IPS-20b (cell line): ENCODE measurements at regions not wholly inside any gene's neighbourhood (a gene's known extent, or its start where the extent isn't known, plus 50 kb on each side); places are given as distances from the start of the nearest gene placed in this dataset.

Source experiments
- H3K27ac ChIP-seq: one replicate; pipeline ENCODE4 v1.5.1; 2013; ENCODE audit warnings: low read length
- H3K27me3 ChIP-seq: 2 replicates; pipeline ENCODE4 v1.6.1; 2013; ENCODE audit warnings: mild to moderate bottlenecking, low read length, inconsistent platforms; ENCODE audit not compliant: insufficient read depth
- H3K36me3 ChIP-seq: 2 replicates; pipeline ENCODE4 v1.6.1; 2013; ENCODE audit warnings: low read depth, mild to moderate bottlenecking, inconsistent platforms, low read length, moderate library complexity; ENCODE audit not compliant: insufficient read depth
- H3K4me1 ChIP-seq: 2 replicates; pipeline ENCODE4 v1.6.1; 2013; ENCODE audit warnings: mild to moderate bottlenecking, control low read depth, inconsistent platforms, low read length, moderate library complexity; ENCODE audit not compliant: insufficient read depth
- H3K4me3 ChIP-seq: 2 replicates; pipeline ENCODE4 v1.5.1; 2013; ENCODE audit warnings: mild to moderate bottlenecking, low read length, inconsistent platforms
- H3K9ac ChIP-seq: 2 replicates; pipeline ENCODE4 v1.6.1; 2013; ENCODE audit warnings: low read depth, mild to moderate bottlenecking, inconsistent platforms, low read length, moderate library complexity
- H3K9me3 ChIP-seq: 2 replicates; pipeline ENCODE4 v1.6.1; 2013; ENCODE audit warnings: mild to moderate bottlenecking, low read depth, low read length, inconsistent platforms; ENCODE audit not compliant: insufficient read depth

- no peaks in the 10 kb centered on the region for H3K36me3 ChIP-seq
- H3K27ac ChIP-seq, result no peak overlapping the region
- H3K9ac ChIP-seq, result no peak overlapping the region
- no peak overlapping the region for H3K4me3 ChIP-seq
- H3K27me3 ChIP-seq, result no peaks in the 10 kb centered on the region
- H3K4me1 ChIP-seq, result no peaks in the 10 kb centered on the region; the same call in 1 of the 2 replicates
- no peaks in the 10 kb centered on the region for H3K9me3 ChIP-seq
Measured at GRCh38 chr2:104733226-104733943, 120.5 kb upstream of the POU3F3 start.

GRCh38 chr2:104734937-104735586, 118.9 kb upstream of the POU3F3 start:
- H3K4me1 ChIP-seq, result no peaks in the 10 kb centered on the region; the same call in 1 of the 2 replicates
- H3K9ac ChIP-seq, result no peak overlapping the region
- H3K36me3 ChIP-seq, result no peaks in the 10 kb centered on the region
- no peaks in the 10 kb centered on the region for H3K9me3 ChIP-seq
- no peaks in the 10 kb centered on the region for H3K27me3 ChIP-seq
- no peak overlapping the region for H3K27ac ChIP-seq
- H3K4me3 ChIP-seq, result no peak overlapping the region

- H3K9me3 ChIP-seq, result no peaks in the 10 kb centered on the region
- no peak overlapping the region for H3K9ac ChIP-seq
- H3K4me1 ChIP-seq, result no peaks in the 10 kb centered on the region; the same call in 1 of the 2 replicates
- no peak overlapping the region for H3K4me3 ChIP-seq
- H3K27ac ChIP-seq, result no peak overlapping the region
- no peaks in the 10 kb centered on the region for H3K36me3 ChIP-seq
- H3K27me3 ChIP-seq, result no peaks in the 10 kb centered on the region
Measured at GRCh38 chr2:104736026-104736425, 117.9 kb upstream of the POU3F3 start.

- no peak overlapping the region for H3K27ac ChIP-seq
- H3K9ac ChIP-seq, result no peak overlapping the region
Measured at GRCh38 chr2:104741860-104742259, 112.1 kb upstream of the POU3F3 start.

GRCh38 chr2:104744537-104744936, 109.4 kb upstream of the POU3F3 start:
- Histone ChIP-seq H3K4me3 (no peak overlapping the region), H3K9ac (no peak overlapping the region), H3K4me1 (peaks cover 9% of the 10 kb centered on the region; the same call in 1 of the 2 replicates), H3K27me3 (no peaks in the 10 kb centered on the region), H3K36me3 (no peaks in the 10 kb centered on the region), H3K9me3 (no peaks in the 10 kb centered on the region), H3K27ac (no peak overlapping the region)

More at GRCh38 chr2:104741860-104742259, 112.1 kb upstream of the POU3F3 start:
- no peaks in the 10 kb centered on the region for H3K27me3 ChIP-seq
- H3K9me3 ChIP-seq, result no peaks in the 10 kb centered on the region
- H3K4me1 ChIP-seq, result no peaks in the 10 kb centered on the region
- no peak overlapping the region for H3K4me3 ChIP-seq
- no peaks in the 10 kb centered on the region for H3K36me3 ChIP-seq

- Histone ChIP-seq H3K4me1 (peaks cover 9% of the 10 kb centered on the region; the same call in 1 of the 2 replicates), H3K27ac (no peak overlapping the region), H3K9ac (no peak overlapping the region), H3K27me3 (no peaks in the 10 kb centered on the region), H3K9me3 (no peaks in the 10 kb centered on the region), H3K36me3 (no peaks in the 10 kb centered on the region), H3K4me3 (no peak overlapping the region)
Measured at GRCh38 chr2:104745846-104746245, 108.1 kb upstream of the POU3F3 start.

- Histone ChIP-seq H3K36me3 (no peaks in the 10 kb centered on the region), H3K9me3 (no peaks in the 10 kb centered on the region), H3K4me1 (peaks cover 9% of the 10 kb centered on the region; the same call in 1 of the 2 replicates), H3K27me3 (no peaks in the 10 kb centered on the region), H3K27ac (no peak overlapping the region), H3K4me3 (no peak overlapping the region), H3K9ac (no peak overlapping the region)
Measured at GRCh38 chr2:104746299-104746698, 107.6 kb upstream of the POU3F3 start.

GRCh38 chr2:104746858-104747257, 107.1 kb upstream of the POU3F3 start:
- H3K4me1 ChIP-seq, result peaks cover 9% of the 10 kb centered on the region; the same call in 1 of the 2 replicates
- no peaks in the 10 kb centered on the region for H3K36me3 ChIP-seq
- H3K9ac ChIP-seq, result no peak overlapping the region
- H3K27ac ChIP-seq, result no peak overlapping the region
- H3K4me3 ChIP-seq, result no peak overlapping the region
- no peaks in the 10 kb centered on the region for H3K9me3 ChIP-seq
- no peaks in the 10 kb centered on the region for H3K27me3 ChIP-seq

GRCh38 chr2:104749856-104750460, 104.0 kb upstream of the POU3F3 start:
- H3K4me3 ChIP-seq, result no peak overlapping the region
- no peaks in the 10 kb centered on the region for H3K9me3 ChIP-seq
- no peak overlapping the region for H3K9ac ChIP-seq
- H3K36me3 ChIP-seq, result no peaks in the 10 kb centered on the region
- peaks cover 9% of the 10 kb centered on the region; the same call in 1 of the 2 replicates for H3K4me1 ChIP-seq
- no peaks in the 10 kb centered on the region for H3K27me3 ChIP-seq
- H3K27ac ChIP-seq, result no peak overlapping the region

GRCh38 chr2:104752504-104752903, 101.4 kb upstream of the POU3F3 start:
- Histone ChIP-seq H3K27ac (no peak overlapping the region), H3K27me3 (no peaks in the 10 kb centered on the region), H3K4me1 (peaks cover 15% of the 10 kb centered on the region), H3K36me3 (no peaks in the 10 kb centered on the region), H3K4me3 (no peak overlapping the region), H3K9ac (no peak overlapping the region), H3K9me3 (peaks cover 9% of the 10 kb centered on the region; the same call in 1 of the 2 replicates)

GRCh38 chr2:104755026-104755878, 98.7 kb upstream of the POU3F3 start:
- H3K9ac ChIP-seq, result no peak overlapping the region
- H3K36me3 ChIP-seq, result no peaks in the 10 kb centered on the region
- H3K9me3 ChIP-seq, result peaks cover 9% of the 10 kb centered on the region; the same call in 1 of the 2 replicates
- peaks cover 21% of the 10 kb centered on the region for H3K4me1 ChIP-seq
- no peaks in the 10 kb centered on the region for H3K27me3 ChIP-seq
- no peak overlapping the region for H3K4me3 ChIP-seq
- H3K27ac ChIP-seq, result no peak overlapping the region
